GM23338 (cell line): ENCODE measurements at regions not wholly inside any gene's neighbourhood (a gene's known extent, or its start where the extent isn't known, plus 50 kb on each side); places are given as distances from the start of the nearest gene placed in this dataset.

ENCODE experiments used
- CREB1 ChIP-seq: fragments of 250-450 bp; sonication (Bioruptor Pico); IDR thresholded peaks from 2 replicates; pipeline ENCODE4 v1.5.0; 2020; ENCODE audit warnings: low read depth, mild to moderate bottlenecking, moderate library complexity
- EZH2 ChIP-seq: fragments of 200-600 bp; sonication (generic); IDR thresholded peaks from one replicate; pipeline ENCODE4 v1.8.0; 2017; ENCODE audit warnings: antibody characterized with exemption, mild to moderate bottlenecking, low read depth; ENCODE audit not compliant: unreplicated experiment
- EZH2phosphoT487 ChIP-seq: fragments of 200-600 bp; sonication (generic); IDR thresholded peaks from one replicate; pipeline ENCODE4 v1.8.1; 2018; ENCODE audit warnings: antibody characterized with exemption; ENCODE audit not compliant: unreplicated experiment
- NANOG ChIP-seq: IDR thresholded peaks from 2 replicates; pipeline ENCODE4 v1.6.1; 2016; ENCODE audit warnings: antibody characterized with exemption, borderline replicate concordance
- POLR2AphosphoS5 ChIP-seq: IDR thresholded peaks from 2 replicates; pipeline ENCODE4 v1.6.1; 2016; ENCODE audit warnings: antibody characterized with exemption, low read depth
- REST ChIP-seq: IDR thresholded peaks from one replicate; pipeline ENCODE4 v1.6.1; 2018; ENCODE audit warnings: antibody characterized with exemption; ENCODE audit not compliant: unreplicated experiment
- STAT1 ChIP-seq: IDR thresholded peaks from one replicate; pipeline ENCODE4 v1.6.1; 2016; ENCODE audit warnings: antibody characterized with exemption; ENCODE audit not compliant: unreplicated experiment
- ZNF114 ChIP-seq: fragments of 250-450 bp; sonication (Bioruptor Pico); IDR thresholded peaks from 2 replicates; pipeline ENCODE4 v1.5.0; 2020; ENCODE audit warnings: mild to moderate bottlenecking, moderate library complexity
- ZNF331 ChIP-seq: fragments of 250-450 bp; sonication (Bioruptor Pico); IDR thresholded peaks from 2 replicates; pipeline ENCODE4 v1.5.0; 2020; ENCODE audit warnings: low read depth, mild to moderate bottlenecking, moderate library complexity
- TF ChIP-seq, protein P1 (sequence below), 2 experiments: fragments of 200-600 bp in 1 of 2; sonication (generic) in 1 of 2; conservative IDR thresholded peaks; 2 replicates each; pipeline versions ENCODE4 v1.5.1 to v1.6.1; 2016 to 2017; ENCODE audit warnings: antibody characterized with exemption in 2 of 2, low read depth in 2 of 2, mild to moderate bottlenecking in 2 of 2, moderate library complexity in 1 of 2
- TF ChIP-seq, protein P2 (sequence below): fragments of 250-450 bp; sonication (Bioruptor Pico); IDR thresholded peaks from 2 replicates; pipeline ENCODE4 v1.5.0; 2020; ENCODE audit warnings: mild to moderate bottlenecking, moderate library complexity

DNA sequence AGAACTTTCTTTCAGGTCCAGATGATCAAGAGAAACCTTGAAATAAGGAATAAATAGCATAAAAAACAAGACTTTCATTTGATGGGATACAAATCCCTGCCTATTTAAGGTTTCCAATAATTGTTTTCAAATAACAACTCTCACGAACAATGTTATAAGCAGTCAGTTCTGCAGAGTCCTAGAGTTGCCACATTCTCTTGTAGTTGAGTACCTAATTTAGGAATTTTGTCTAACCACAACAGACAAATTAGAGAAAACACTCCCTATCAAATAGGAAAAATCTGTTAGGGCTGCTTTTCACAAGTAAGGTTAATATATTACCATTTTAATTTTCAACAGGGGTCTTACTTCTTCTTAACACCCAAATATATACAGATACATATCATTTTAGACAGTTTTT is 130.1 kb upstream of the CDH20 start:
- TF ChIP-seq, protein P1, sequence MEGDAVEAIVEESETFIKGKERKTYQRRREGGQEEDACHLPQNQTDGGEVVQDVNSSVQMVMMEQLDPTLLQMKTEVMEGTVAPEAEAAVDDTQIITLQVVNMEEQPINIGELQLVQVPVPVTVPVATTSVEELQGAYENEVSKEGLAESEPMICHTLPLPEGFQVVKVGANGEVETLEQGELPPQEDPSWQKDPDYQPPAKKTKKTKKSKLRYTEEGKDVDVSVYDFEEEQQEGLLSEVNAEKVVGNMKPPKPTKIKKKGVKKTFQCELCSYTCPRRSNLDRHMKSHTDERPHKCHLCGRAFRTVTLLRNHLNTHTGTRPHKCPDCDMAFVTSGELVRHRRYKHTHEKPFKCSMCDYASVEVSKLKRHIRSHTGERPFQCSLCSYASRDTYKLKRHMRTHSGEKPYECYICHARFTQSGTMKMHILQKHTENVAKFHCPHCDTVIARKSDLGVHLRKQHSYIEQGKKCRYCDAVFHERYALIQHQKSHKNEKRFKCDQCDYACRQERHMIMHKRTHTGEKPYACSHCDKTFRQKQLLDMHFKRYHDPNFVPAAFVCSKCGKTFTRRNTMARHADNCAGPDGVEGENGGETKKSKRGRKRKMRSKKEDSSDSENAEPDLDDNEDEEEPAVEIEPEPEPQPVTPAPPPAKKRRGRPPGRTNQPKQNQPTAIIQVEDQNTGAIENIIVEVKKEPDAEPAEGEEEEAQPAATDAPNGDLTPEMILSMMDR (conservative IDR thresholded peaks at IDR 0.05; ENCODE audit: low read depth in 2 of 2): no peak
- TF ChIP-seq EZH2 (no peak), ZNF114 (CRISPR knock-in tag) (no peak), POLR2AphosphoS5 (no peak), NANOG (no peak), REST (no peak), CREB1 (CRISPR knock-in tag) (no peak), ZNF331 (CRISPR knock-in tag) (no peak), STAT1 (no peak), EZH2phosphoT487 (no peak)
- TF ChIP-seq, protein P2, sequence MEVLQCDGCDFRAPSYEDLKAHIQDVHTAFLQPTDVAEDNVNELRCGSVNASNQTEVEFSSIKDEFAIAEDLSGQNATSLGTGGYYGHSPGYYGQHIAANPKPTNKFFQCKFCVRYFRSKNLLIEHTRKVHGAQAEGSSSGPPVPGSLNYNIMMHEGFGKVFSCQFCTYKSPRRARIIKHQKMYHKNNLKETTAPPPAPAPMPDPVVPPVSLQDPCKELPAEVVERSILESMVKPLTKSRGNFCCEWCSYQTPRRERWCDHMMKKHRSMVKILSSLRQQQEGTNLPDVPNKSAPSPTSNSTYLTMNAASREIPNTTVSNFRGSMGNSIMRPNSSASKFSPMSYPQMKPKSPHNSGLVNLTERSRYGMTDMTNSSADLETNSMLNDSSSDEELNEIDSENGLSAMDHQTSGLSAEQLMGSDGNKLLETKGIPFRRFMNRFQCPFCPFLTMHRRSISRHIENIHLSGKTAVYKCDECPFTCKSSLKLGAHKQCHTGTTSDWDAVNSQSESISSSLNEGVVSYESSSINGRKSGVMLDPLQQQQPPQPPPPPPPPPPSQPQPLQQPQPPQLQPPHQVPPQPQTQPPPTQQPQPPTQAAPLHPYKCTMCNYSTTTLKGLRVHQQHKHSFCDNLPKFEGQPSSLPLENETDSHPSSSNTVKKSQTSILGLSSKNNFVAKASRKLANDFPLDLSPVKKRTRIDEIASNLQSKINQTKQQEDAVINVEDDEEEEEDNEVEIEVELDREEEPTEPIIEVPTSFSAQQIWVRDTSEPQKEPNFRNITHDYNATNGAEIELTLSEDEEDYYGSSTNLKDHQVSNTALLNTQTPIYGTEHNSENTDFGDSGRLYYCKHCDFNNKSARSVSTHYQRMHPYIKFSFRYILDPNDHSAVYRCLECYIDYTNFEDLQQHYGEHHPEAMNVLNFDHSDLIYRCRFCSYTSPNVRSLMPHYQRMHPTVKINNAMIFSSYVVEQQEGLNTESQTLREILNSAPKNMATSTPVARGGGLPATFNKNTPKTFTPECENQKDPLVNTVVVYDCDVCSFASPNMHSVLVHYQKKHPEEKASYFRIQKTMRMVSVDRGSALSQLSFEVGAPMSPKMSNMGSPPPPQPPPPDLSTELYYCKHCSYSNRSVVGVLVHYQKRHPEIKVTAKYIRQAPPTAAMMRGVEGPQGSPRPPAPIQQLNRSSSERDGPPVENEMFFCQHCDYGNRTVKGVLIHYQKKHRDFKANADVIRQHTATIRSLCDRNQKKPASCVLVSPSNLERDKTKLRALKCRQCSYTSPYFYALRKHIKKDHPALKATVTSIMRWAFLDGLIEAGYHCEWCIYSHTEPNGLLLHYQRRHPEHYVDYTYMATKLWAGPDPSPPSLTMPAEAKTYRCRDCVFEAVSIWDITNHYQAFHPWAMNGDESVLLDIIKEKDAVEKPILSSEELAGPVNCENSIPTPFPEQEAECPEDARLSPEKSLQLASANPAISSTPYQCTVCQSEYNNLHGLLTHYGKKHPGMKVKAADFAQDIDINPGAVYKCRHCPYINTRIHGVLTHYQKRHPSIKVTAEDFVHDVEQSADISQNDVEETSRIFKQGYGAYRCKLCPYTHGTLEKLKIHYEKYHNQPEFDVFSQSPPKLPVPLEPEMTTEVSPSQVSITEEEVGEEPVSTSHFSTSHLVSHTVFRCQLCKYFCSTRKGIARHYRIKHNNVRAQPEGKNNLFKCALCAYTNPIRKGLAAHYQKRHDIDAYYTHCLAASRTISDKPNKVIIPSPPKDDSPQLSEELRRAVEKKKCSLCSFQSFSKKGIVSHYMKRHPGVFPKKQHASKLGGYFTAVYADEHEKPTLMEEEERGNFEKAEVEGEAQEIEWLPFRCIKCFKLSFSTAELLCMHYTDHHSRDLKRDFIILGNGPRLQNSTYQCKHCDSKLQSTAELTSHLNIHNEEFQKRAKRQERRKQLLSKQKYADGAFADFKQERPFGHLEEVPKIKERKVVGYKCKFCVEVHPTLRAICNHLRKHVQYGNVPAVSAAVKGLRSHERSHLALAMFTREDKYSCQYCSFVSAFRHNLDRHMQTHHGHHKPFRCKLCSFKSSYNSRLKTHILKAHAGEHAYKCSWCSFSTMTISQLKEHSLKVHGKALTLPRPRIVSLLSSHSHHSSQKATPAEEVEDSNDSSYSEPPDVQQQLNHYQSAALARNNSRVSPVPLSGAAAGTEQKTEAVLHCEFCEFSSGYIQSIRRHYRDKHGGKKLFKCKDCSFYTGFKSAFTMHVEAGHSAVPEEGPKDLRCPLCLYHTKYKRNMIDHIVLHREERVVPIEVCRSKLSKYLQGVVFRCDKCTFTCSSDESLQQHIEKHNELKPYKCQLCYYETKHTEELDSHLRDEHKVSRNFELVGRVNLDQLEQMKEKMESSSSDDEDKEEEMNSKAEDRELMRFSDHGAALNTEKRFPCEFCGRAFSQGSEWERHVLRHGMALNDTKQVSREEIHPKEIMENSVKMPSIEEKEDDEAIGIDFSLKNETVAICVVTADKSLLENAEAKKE (CRISPR knock-in tag): no peak
